Activated T-helper 9 cell treated with anti-CD3 and anti-CD28 coated beads, Interleukin-2, amount 50 U/mL, for 16 hours (primary cell): ENCODE measurements at regions not wholly inside any gene's neighbourhood (a gene's known extent, or its start where the extent isn't known, plus 50 kb on each side); places are given as distances from the start of the nearest gene placed in this dataset.
"Not testable (repeated sequence)": the region's sequence is repeated elsewhere in the genome, so short reads cannot be mapped to it uniquely, and the experiment has no call there.

Experiments used
- DNase-seq: peaks from one replicate; pipeline ENCODE4 v3.0.0-alpha.2; 2020; ENCODE audit warnings: low read depth

DNA sequence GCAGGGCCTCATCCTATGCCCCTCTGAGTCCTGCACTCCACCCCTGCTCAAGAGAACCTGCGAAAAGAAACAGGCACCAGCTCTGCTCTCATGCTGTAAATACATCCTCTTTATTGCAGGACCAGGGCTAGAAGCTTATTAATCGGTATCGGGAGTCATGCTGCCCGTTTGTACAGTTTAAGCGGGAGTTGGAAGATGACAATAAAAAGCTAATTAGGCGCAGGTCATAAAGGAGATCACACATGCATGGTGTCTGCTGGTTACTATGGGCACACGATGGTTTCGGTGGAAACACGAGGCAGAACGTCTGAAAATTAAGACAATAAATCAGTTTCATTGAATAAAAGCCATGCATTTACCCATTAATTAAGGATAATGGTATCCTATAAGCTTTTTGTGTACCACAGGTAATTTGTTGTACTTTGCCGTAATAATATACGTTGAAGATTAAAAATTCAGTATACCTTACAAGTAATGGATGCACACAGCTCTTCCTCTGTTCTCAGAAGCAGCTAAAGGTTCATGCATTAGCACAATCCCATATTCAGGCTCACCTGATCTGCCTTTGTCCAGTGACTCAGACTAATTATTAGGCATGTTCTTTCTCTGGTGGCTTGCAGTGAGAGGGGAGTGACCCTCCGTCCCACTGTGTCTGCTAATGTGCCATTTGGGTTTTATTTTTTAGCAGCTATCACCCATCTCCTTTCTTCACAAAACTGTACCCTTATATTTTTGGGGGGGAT lies 406.0 kb downstream of the TSHZ3 start:
- no peak for DNase-seq

DNA sequence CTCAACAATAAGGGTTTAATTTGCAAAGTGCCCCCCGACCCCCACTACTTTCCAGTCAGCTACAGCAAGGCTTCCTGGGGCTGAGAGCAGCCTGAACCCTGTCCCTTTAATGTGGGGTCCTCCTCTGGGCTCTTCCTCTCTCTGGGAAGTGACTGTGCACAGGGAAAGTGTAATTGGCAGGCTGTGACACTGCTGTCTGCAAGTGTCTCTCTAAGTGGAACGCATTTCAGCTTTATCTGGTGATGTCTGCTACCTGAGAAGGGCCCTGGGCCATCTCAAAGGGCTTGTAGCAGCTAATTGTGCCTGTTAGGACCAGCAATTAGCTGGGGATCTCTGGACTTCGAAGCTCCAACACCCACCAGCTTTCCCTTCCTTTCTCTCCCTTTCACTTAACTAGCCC lies 406.6 kb downstream of the TSHZ3 start:
- DNase-seq = no peak

DNA sequence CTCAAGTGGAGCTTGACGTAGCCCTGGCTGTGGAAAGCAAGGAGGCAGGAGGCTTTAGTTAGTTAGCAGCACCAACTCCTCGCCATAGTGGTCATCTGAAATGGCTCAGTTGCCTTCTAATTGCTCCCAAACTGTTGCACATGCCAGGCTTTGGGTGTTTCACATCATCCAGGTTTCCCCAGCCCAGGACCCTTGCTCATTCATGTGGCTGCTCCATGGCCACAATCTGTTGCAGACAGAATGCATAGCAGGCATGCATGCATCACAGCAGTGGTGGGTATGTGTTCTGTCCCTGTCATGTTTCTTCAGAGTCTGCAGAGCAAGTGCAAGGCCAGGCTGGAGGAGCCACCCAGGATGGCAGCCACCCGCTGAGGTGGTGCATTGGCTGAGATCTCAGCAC lies 407.6 kb downstream of the TSHZ3 start:
- DNase-seq = no peak

DNA sequence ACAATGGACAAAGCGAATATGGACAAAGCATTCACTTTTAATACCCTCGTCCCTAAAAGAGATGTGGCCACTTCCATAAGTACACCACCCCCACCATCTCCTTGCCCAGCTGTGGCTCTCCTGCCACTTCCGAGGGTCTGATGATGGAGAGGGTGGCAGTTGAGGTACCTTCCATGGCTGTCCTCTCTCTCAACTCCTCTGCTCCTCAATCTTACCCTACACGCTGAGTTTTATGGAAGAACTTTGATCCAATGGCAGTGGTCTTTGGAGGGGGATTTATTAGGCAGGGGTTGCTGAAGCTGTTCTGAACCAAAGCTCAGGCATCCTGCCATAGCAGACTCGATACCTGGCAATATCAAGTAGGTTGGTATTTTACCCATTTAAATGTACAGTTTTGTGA lies 413.0 kb downstream of the TSHZ3 start:
- DNase-seq = no peak

DNA sequence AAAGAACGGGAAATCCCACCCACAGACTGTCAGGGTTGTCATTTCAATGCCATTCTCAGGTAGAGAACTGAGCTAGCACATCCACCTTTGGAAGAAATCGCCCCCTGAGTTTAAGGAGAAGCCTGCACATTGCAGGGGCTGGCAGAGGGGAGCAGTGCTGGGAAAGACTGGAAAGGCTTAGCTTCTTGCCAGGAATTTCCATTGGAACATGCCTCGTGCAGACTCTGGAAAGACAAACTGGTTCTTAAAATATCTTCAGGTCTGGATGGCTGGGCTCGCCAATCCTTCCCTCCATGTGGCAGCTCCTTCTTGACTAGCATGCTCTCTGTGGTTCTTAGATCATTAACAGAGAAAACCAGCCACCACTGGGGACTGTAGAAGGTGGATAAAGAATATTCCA lies 414.1 kb downstream of the TSHZ3 start:
- no peak for DNase-seq

DNA sequence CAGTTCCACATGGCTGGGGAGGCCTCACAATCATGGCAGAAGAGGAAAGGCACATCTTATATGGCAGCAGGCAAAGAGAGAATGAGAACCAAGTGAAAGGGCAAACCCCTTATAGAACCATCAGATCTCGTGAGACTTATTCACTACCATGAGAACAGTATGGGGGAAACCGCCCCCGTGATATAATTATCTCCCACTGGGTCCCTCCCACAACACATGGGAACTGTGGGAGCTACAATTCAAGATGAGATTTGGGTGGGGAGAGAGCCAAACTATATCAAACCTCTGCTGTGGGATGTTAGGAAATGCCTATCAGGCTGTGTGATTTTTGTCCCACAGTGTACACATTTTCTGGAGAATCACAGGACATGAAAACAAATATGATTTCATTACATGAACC lies 415.8 kb downstream of the TSHZ3 start:
- DNase-seq = not testable (repeated sequence)

DNA sequence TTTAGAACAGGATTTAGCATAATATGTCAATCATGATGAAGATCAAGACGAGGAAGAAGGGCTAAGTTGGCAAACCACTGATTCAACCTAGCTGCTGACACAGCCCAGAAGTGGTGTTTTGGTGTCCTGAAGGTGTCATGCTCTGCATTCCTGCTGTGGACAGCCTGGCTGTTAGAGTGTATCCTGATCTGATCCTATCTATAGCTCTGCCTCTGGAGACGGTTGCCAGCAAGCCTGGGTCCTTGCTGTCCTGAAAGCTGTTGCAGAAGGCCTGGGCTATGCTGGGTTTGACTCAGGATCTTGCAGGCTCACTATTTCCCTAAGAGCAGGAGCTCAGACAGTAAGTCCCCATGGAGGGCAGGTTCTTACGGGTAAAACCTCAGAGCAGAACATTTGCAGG lies 416.4 kb downstream of the TSHZ3 start:
- DNase-seq = no peak

DNA sequence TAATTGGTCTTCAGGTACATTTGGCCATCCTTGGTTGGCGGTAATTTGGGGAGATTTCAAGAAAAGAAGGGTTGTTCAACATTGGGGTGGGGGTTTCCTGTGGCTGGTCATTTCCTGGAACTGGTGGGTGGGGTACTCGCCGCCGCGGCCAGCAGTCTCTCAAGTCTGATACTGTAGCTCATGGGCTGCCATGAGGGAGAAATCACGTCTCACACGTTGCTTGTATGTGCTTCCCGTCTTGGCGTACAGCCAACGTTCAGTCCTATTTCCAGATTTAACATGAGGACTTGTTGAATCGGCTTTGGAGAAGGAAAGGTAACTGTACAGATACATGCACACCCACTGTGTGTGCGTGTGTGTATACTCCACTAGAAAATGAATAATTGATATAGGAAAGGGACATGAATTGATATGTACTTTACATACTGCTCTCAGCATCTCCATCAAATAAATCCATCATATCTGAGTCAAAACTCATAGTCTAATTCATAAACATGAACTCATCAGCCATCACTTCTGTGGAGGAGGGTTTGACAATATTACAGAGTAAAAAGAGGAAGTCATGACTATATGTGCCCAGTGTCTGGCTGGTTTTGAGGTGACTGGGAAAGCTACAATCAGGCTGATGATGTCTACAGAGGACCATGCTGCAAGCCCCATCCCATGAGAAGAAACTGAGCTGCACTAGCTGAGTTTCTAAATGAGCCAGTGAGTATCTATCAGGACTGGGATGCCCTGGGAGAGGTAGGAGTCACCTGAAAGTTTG lies 418.1 kb downstream of the TSHZ3 start:
- no peak for DNase-seq

DNA sequence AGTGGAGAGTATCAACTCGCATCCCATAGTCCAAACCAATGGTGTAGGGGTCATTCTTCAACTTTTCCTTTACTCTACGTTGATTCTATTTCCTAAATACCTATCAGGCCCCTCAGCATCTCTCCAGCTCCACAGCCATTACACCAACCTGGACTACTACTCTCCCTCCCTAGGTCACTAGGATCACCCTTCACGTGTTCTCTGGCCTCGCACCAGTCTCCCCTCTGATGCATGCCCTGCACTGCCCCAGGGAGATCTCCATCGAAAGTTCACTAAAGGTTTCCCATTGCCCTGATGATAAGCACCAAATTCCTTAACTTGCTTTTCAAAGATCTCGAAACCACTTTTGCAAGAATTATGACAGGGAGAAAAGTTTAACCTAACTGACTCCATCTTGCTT lies 421.5 kb downstream of the TSHZ3 start:
- DNase-seq = no peak

DNA sequence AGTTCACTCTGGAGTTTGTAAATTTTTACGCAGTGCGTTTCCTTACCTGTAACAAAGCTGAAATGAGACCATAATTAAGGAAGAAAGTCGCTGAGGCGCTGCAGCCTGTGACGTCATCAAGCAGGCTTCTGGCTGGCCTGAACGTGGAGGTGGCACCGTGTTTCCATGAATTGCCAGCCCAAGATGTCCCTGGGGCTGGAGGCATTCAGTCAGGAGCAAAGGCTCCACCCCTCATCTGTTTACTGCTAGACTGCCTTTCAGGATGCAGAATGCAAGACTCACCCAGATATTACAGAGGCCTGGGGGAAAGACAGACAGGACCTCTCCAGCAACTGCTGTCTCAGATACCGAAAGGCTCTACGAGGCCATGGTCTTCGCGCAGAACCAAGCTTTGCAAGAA lies 424.6 kb downstream of the TSHZ3 start:
- DNase-seq = no peak

DNA sequence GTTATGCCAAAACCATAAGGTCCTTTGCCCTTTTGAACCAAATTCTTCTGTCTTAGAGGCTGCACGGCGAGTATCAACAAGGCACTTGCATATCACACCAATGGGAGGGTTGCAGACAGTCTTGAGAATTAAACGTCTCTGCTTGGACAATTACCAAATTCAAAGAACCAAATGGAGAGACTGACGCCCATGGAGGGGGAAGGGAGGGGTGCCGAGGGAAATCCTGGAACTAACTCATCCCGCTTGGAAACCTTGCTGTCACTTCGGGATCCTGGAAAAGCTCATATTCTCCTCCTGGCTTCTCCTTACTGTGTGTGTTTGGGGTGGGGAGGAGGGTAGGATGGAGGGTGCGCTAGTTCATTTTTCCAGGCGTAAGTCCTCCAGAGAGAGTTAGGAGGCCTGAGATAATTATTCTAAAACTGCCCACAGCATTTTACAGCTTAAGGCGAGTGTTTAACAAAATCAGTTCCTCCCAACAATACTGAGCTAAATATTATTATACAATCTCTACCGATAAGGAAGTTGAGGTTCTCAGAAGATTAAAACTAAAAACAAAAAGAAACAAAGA lies 425.1 kb downstream of the TSHZ3 start:
- no peak for DNase-seq

DNA sequence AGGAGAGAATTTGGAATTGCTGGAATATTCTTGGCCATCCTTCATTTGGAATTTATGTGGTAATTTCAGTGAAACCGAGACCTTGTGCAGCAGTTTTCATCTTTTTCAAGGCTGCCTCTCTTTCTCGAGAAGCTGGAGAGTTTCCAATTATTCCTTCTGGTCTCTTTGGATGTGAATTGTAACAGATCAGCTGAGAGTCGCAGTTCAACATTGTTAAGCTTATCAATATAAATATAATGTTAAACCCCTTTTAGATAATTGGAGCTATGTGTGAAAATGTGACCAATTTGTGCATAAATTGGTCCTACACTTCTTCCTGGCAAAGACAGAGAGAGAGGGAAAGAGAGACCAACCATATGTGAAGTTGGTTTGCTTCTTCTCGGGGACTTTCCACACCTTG lies 425.6 kb downstream of the TSHZ3 start:
- DNase-seq = no peak

DNA sequence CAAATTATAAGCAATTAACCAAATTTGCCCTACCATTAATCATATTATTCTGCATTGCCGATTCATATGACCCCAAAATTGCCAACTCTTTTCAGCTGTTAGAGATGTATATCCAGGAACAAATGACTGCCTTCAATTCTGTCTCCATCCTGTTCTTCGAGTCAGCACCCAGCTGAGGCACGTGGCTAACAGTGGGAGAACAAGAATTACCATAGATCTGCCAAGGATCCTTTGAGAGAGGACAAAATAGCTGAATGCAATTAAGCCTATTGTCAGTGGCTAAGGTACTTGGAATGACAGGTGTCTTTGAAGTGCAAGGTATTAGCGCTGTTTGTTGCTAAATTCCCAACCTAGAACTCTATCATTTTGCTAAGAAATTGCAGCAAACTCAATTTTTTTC lies 426.1 kb downstream of the TSHZ3 start:
- DNase-seq = no peak

DNA sequence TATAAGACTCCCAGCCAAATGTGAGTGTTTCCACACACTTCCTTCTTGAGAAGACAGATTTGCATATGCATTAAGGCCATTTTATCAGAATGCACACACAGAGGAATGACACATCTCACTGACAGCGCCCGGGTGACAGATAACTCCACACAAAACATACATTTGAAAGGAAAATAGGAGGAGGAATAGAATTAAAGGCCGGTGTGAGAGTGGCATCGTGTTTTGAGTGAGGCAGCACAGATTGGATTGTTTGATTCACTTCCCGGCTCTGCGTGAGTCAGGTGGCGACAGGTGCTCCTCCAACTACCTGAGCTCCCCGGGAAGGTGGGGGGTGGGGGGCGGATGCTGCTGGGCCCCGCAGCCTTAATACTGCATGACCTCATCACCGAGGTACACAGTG lies 429.0 kb downstream of the TSHZ3 start:
- no peak for DNase-seq

DNA sequence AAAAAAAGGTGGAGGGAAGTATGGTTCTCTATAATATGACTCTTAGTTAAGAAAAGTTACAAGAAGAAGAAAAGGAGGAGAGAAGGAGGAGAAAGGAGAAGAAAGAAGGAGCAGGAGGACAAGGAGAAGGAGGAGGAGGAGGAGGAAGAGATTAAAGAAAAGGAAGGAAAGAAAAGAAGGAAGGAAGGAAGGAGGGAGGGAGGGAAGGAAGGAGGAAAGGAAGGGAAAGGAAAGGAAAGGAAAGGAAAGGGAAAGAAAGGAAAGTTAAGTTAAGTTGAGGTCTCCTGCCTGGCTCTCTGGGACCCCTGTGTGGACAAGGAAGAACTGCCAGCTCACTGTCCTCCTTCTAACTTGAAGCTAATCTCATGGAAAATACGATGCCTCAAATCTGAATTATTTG lies 429.5 kb downstream of the TSHZ3 start:
- DNase-seq = no peak

DNA sequence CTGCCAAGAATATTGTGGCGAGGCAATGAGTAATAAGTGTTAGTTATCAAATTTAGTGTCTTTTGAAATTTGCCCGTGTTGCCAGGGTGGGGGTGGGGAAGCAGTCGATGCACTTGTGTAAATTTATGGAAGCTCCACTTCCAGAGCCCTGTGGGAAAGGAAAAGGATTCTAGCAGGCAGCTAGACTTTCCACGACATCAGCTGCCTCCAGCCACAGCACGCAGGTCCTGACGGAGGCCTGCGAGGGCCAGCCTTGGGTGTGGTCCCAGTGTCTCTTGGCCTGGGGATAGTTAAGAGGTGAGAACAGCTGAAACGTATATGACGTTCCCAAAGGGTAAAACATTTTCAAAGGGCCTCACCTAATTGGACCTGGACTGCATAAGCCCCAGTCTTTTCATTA lies 433.0 kb downstream of the TSHZ3 start:
- DNase-seq = no peak

DNA sequence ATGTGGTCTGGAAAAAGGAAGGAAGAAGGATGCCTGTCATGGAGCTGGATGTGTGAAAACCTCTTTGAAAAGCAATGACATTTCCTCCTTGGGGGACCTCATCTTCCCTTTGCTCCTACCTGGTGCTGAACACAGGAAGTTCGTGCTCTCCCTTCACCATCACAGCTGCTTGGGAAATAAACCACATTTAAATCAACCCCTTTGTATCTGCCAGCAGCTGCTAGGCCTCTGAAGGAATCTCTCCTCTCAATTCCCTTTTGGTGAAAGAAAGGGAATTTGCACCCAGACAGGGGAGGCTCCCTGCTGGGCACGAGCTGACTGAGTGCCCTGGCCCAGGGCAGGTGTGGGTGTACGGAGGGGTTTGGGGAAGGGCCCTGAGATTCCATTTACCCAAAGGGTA lies 437.7 kb downstream of the TSHZ3 start:
- DNase-seq = no peak

DNA sequence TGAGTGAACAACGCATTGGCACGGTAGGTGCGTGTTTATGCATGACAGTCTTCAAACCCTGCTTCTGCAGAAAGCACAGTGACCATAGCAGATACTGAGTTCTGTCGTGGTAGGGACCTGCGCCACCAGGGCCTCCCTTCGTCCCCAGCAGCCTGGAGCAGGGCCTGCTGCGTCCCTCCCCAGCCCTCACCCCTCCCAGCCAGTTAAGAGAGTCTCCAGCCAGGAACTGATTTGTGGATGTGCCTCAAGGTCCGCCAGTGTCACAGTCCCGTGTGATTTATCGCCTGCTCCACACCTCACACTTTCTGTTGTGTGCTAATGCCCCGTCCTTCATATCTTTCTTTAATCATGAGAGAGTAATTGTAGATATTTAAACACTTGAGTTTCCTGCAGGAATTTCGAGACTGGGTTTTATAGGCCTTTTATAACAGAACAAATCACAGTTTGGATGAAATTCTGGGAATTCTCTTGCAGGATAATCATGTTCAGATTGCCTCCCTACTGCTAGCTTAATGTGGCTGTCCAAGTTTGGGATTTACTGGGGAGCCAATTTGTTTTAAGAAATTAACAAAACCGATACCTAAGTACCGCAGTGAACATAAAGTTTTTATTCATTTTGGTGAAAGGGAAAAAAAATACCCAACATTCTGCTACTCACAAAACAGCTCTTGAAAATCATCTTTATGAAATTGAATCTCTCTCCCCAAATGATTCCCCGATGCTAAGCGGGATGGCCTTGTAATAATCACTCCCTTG lies 438.6 kb downstream of the TSHZ3 start:
- no peak for DNase-seq

DNA sequence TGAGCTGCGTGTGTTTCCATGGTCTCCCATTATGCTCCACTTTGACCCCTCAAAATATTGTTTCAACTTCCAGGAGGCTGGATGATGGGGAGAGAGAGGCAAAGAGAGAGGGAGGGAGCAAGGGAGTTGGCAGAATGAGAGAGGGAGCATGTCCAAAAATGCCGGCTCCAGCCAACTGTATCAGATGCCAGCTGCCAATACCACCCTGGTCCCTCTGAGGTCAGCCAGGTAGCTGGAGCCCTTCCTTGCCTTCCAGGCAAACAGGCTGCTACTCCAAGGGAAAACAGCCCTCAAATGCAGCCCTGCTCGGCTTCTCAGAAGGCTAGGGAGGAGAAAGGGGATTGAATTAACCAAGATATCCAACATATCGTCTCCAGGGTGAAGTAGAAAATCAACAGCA lies 440.0 kb downstream of the TSHZ3 start:
- DNase-seq = no peak

DNA sequence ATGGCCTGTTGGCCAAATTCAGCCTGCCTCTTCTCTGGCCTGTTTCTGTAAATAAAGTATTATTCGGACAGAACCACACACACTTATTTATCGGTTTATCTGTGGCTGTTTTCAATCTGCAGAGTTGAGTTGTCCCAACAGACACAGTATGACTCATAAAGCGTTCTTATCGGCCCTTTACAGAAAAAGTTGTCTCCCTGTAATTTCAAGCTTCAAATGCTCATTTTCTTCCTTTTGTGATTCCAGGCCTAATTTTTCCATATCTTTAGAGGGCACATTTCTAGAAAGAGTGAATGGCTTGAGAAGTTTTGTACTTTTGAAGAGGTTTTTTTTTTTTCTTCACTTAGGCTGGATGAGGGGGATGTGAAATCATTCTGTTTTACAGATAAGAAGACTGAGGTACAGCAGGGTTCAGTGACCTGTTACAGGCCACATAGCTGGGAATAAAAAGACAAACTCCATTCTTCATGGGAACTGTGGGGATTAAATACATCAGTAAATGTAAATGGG lies 440.9 kb downstream of the TSHZ3 start:
- DNase-seq = no peak

DNA sequence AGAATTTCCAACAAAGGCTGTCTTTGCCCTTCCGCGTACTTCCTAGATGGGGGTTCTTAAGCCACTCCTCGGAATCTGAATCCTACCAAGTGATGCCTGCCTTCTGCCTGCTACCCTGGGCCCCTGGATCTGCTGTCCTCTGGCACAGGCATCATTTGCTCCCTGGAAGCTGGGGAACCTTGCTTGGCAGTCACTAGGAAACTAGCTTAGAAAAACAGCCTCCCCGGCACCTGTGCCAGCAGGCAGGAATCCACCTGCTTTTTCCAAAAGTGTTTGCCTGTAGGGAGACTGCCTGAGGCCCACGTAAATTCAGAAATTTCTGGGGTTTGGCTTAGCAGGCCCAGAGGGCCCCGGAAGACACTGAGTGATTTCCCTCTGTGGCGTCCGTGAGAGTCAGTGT lies 442.4 kb downstream of the TSHZ3 start:
- DNase-seq = no peak

DNA sequence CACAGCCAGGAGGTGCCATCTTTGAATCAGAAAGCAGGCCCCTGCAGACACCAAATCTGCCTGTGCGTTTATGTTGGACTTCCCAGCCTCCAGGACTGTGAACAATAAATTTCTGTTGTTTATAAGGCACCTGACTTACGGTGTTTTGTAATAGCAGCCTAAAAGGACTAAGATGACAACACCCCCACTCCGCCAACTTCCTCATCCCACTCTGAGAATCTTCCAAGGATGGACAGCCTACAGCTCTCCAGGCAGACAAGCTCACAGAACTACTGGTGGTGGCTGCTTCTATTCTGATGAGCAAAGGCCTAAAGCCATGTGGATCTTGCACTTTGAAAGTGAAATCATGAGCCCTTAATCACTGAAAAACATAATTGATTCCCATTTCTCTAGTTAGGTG lies 449.2 kb downstream of the TSHZ3 start:
- DNase-seq = no peak
